Ureter (tissue), 1 donor: ENCODE measurements at regions not wholly inside any gene's neighbourhood (a gene's known extent, or its start where the extent isn't known, plus 50 kb on each side); places are given as distances from the start of the nearest gene placed in this dataset.

Source experiments
- DNase-seq: peaks from one replicate; pipeline ENCODE4 v3.0.0-alpha.2; 2020; ENCODE audit warnings: low spot score
- donor health status: DM: yes; HTN: yes; CAD: no.

DNA sequence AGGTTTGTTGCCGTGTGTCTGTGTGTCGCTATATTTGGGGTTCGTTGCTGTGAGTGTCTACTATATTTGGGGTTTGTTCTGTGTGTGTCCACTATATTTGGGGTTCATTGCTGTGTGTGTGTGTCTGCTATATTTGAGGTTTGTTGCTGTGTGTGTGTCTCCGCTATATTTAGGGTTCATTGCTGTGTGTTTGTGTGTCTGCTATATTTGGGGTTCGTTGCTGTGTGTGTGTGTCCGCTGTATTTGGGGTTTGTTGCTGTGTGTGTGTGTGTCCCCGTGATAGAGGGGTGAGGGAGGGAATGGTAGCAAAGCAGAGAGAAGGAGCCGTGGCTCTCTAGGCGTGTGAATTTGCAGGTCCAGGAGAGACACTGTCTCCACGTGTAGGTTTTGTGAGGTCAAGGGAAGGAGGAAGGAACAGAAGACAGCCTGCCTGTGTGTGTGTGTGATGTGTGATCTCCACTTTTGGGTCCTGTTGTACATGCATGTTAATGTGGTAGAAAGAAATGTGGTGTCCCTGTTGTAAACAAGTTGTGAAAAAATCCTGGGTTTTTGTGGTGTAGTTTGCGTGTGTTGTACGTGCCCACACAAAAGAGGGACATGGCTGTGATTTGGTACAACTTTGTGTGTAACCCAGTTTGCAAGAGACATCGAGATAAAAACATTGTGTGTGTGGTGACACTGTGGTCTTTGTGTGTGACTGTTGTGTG is 56.3 kb upstream of the ECE1 start:
- DNase-seq = no peak

DNA sequence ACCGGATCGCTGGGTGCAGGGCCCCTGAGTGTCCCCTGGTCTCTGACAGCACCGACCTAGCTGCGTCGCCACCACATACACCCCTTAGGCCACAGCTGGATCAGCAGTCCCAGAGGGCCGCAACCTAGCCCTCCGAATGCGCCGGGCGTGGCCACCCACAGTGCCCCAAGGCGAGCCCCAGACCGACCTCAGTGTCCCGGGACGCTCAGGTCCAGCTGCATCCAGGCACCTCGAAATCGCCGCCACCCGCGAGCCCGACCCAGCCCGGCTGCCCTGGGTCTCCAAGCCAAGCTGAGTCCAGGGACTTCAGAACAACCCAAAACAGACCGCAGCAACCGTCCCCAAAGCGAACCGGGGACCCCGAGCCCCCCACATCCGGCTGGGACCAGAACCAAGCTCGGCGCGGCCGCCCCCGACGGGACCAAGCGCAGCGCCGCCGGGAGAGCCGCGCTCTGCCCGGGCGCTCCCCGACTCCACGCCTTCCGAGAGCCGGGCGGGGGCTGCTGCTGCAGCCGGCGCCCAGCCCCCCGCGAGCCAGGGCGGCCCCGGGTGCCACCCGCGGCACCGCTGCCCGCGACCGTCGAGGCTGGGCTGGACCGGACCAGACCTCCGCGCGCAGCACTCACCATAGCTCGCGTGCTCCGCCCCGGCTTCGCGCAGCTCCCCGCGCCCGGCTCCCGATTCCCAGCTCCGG is 54.6 kb upstream of the ECE1 start:
- DNase-seq = no peak

DNA sequence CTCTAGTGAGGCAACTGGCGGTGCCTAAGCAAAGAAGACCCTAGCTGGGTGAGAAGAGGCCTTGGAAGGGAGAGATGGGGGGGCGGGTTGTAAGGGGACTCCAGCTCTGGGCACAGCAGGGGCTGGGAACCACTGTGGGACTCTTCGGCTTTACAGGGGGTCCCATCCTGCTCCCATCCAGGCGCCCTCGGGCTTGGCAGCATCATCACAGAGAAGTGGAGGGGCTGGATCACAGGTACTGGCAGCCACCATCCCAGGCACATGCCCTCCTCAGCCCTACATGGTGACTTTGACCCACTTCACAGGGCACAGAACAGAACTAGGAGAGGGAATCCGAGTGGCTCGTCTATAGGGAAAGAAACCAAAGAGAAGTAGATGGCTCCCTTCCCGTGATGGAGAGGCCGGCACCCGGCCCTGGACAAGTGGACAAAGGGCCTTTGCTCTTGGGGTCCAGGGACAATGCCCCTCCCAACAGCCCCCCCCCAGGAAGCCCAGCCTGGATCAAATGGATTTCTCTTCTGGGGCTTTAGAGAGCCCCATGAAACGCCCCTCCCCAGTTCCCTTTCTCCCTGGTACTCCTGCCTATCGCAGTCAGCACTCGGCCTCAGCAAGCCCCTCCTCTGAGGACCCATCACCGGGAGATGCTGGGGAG is 54.0 kb upstream of the ECE1 start:
- DNase-seq = no peak

DNA sequence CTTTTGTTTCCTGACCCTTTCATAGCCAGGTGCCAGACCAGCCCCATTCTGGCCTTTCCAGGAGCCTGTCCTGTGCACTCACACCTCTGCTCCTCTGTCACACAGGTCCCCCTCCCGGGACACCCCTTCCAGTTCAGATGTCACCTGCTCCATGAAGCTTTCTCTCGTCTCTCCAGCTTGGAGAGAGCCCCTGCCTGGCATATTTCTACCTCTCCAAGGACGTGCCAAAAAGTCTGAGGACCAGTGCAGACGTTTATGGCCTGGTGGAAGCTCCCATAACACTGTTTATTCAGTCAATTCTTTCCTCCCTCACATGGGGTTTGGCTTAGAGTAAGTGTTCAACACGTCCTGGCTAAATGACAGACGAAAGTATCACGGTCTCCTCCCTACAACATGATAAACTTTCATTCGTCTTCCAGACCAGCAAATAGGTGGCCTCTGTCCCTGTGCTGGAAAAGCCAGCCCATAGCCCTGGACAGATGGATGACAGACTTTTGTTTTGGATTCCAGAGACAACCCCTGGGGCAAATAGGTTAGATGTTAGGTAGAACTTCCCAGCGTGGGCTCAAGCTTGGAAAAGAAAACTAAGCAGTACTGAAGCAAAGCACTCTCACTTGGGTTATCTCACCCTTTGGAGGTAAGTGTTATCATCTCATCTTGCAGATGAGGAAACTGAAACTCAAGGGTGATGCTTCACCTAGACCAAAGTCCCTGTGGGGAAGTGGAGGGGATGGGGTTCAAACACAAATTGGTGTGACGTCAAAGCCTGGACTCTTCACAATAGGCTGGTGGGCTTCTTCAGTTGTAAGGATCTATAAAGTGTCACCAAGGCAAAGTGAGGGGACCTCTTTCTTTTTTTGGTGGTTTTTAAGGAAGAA is 52.9 kb upstream of the ECE1 start:
- no peak for DNase-seq

DNA sequence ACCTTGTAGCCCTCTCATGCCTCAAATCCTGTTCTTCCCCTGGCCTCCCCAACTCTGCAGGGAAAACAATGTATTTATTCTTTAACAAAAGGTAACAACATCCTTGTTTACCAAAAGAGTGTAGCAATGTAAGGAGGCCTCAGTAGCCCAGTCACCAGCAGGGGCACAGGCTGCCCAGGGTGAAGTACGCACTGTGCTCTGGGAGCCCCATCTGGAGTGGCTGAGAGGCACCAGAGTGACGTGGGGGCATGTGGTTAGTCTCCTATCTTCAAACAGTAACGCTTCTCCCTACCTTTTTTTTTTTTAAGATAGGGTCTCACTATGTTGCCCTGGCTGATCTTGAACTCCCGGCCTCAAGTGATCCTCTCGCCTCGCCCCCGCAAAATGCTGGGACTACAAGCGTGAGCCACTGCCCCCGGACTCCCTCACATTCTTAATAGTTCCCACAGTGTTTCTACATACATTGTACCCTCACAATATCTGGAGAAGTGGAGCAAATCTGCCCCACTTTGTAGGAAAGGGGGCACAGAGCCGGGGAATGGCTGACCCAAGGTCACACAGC is 51.3 kb upstream of the ECE1 start:
- no peak for DNase-seq

DNA sequence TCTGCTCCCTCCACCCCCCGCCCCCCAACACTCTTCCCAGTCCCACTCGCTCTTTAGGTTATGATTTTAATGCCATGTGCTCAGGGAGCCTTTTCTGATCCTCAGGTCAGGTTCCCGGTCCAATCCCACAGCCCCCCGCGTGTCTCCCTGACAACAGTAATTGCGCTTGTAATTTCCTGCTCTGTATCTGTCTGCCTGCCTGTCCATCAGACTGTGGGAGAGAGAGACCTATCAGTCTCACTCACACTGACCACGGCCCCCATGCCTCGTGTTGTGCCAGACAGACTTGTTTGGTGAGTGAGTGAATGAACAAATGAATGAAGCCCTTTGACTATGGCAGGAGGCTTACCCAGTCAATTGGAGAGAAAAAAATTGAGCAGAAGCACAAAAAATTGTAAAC is 50.8 kb upstream of the ECE1 start:
- no peak for DNase-seq

DNA sequence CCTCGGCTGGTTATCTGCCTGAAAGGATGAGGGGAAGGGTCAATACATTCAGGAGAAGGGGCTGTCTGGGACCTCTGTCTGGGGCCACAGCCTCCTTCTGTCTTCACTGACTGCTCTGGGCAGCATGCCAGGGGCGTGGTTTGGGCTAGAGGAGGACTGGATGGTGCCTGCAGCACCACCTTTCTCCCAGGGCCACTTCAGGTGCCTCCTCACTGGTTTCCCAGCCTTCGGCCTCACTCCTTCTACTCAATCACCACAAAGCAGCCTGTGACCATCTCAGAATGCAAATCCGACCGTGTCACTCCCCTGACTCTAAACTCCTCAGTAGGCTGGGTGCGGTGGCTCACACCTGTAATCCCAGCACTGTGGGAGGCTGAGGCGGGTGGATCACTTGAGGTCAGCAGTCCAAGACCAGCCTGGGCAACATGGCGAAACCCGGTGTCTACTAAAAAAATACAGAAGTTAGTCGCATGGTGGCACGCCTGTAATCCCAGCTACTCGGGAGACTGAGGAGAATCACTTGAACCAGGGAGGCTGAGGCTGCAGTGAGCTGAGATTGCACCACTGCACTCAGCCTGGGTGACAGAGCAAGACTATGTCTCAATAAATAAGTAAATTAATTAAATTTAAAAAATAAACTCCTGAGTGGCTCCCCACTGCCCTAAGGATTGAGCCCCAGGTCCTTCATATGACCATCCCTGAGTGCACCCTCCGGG is 50.1 kb upstream of the ECE1 start:
- DNase-seq = no peak
